GM23338 (cell line): ENCODE measurements at regions not wholly inside any gene's neighbourhood (a gene's known extent, or its start where the extent isn't known, plus 50 kb on each side); places are given as distances from the start of the nearest gene placed in this dataset.

ENCODE experiments used
- ATAC-seq: fragments of 200-7000 bp; cut with Tn5 transposase; 3 replicates; pipeline ENCODE4 v1.9.1; 2020
- DNase-seq: peaks from one replicate; pipeline ENCODE4 v3.0.0-alpha.2; 2015; ENCODE audit warnings: low spot score
- H2AFZ ChIP-seq: fragments of 200-600 bp; sonication (generic); 2 replicates; pipeline ENCODE4 v1.8.0; 2016; ENCODE audit warnings: antibody characterized with exemption, mild to moderate bottlenecking, moderate library complexity
- H3F3A ChIP-seq: fragments of 200-600 bp; sonication (generic); replicated peaks from 2 replicates; pipeline ENCODE4 v1.8.0; 2017; ENCODE audit warnings: antibody characterized with exemption, mixed run types, low read depth
- H3K27ac ChIP-seq: fragments of 200-600 bp; sonication (generic); 2 replicates; pipeline ENCODE4 v1.6.1; 2016; ENCODE audit warnings: low read depth
- H3K27me3 ChIP-seq: fragments of 200-600 bp; sonication (generic); 2 replicates; pipeline ENCODE4 v1.8.0; 2016; ENCODE audit warnings: mild to moderate bottlenecking, mixed run types, moderate library complexity; ENCODE audit not compliant: insufficient read depth
- H3K36me3 ChIP-seq: fragments of 200-600 bp; sonication (generic); 2 replicates; pipeline ENCODE4 v1.8.0; 2016; ENCODE audit warnings: mild to moderate bottlenecking; ENCODE audit not compliant: insufficient read depth
- H3K4me1 ChIP-seq: fragments of 200-600 bp; sonication (generic); 2 replicates; pipeline ENCODE4 v1.8.0; 2016; ENCODE audit warnings: mild to moderate bottlenecking, moderate library complexity; ENCODE audit not compliant: insufficient read depth
- H3K4me2 ChIP-seq: fragments of 200-600 bp; sonication (generic); 2 replicates; pipeline ENCODE4 v1.7.1; 2017; ENCODE audit warnings: mixed run types
- H3K4me3 ChIP-seq: fragments of 200-600 bp; sonication (generic); 2 replicates; pipeline ENCODE4 v1.6.1; 2016; ENCODE audit warnings: mixed run types
- H3K79me2 ChIP-seq: fragments of 200-600 bp; sonication (generic); replicated peaks from 2 replicates; pipeline ENCODE4 v1.8.0; 2017; ENCODE audit warnings: mild to moderate bottlenecking; ENCODE audit not compliant: insufficient read depth
- H3K9me2 ChIP-seq: fragments of 200-600 bp; sonication (generic); 2 replicates; pipeline ENCODE4 v1.8.0; 2017; ENCODE audit not compliant: insufficient read depth
- H4K20me1 ChIP-seq: fragments of 200-600 bp; sonication (generic); replicated peaks from 2 replicates; pipeline ENCODE4 v1.8.0; 2017; ENCODE audit warnings: mild to moderate bottlenecking; ENCODE audit not compliant: insufficient read depth
- H3K27ac Mint-ChIP-seq: 2 replicates; pipeline ENCODE4 v1.8.0; 2020; ENCODE audit warnings: inconsistent platforms, mild to moderate bottlenecking, moderate library complexity, mixed read lengths
- H3K27me3 Mint-ChIP-seq: 3 replicates; pipeline ENCODE4 v1.8.0; 2022; ENCODE audit warnings: low read depth, mild to moderate bottlenecking, moderate library complexity, mixed read lengths, inconsistent platforms; ENCODE audit not compliant: insufficient read depth, poor library complexity
- H3K36me3 Mint-ChIP-seq: 3 replicates; pipeline ENCODE4 v1.8.0; 2021; ENCODE audit warnings: low read depth, mild to moderate bottlenecking, inconsistent platforms, moderate library complexity, mixed read lengths
- H3K4me1 Mint-ChIP-seq: 3 replicates; pipeline ENCODE4 v1.8.0; 2020; ENCODE audit warnings: mild to moderate bottlenecking, inconsistent platforms, mixed read lengths
- H3K4me3 Mint-ChIP-seq: 3 replicates; pipeline ENCODE4 v1.8.0; 2021; ENCODE audit warnings: moderate library complexity, mild to moderate bottlenecking, inconsistent platforms, mixed read lengths
- H3K9me3 Mint-ChIP-seq: 3 replicates; pipeline ENCODE4 v1.8.0; 2020; ENCODE audit warnings: moderate library complexity, mild to moderate bottlenecking, inconsistent platforms, mixed read lengths
- CREB1 ChIP-seq: fragments of 250-450 bp; sonication (Bioruptor Pico); IDR thresholded peaks from 2 replicates; pipeline ENCODE4 v1.5.0; 2020; ENCODE audit warnings: low read depth, mild to moderate bottlenecking, moderate library complexity
- CTCF ChIP-seq, 2 experiments: fragments of 200-600 bp in 1 of 2; sonication (generic) in 1 of 2; conservative IDR thresholded peaks; 2 replicates each; pipeline versions ENCODE4 v1.5.1 to v1.6.1; 2016 to 2017; ENCODE audit warnings: antibody characterized with exemption in 2 of 2, low read depth in 2 of 2, mild to moderate bottlenecking in 2 of 2, moderate library complexity in 1 of 2
- JUNB ChIP-seq: IDR thresholded peaks from one replicate; pipeline ENCODE4 v1.6.1; 2016; ENCODE audit warnings: antibody characterized with exemption; ENCODE audit not compliant: unreplicated experiment
- POLR2AphosphoS5 ChIP-seq: IDR thresholded peaks from 2 replicates; pipeline ENCODE4 v1.6.1; 2016; ENCODE audit warnings: antibody characterized with exemption, low read depth
- REST ChIP-seq: IDR thresholded peaks from one replicate; pipeline ENCODE4 v1.6.1; 2018; ENCODE audit warnings: antibody characterized with exemption; ENCODE audit not compliant: unreplicated experiment
- STAT1 ChIP-seq: IDR thresholded peaks from one replicate; pipeline ENCODE4 v1.6.1; 2016; ENCODE audit warnings: antibody characterized with exemption; ENCODE audit not compliant: unreplicated experiment
- ZNF114 ChIP-seq: fragments of 250-450 bp; sonication (Bioruptor Pico); IDR thresholded peaks from 2 replicates; pipeline ENCODE4 v1.5.0; 2020; ENCODE audit warnings: mild to moderate bottlenecking, moderate library complexity
- ZNF331 ChIP-seq: fragments of 250-450 bp; sonication (Bioruptor Pico); IDR thresholded peaks from 2 replicates; pipeline ENCODE4 v1.5.0; 2020; ENCODE audit warnings: low read depth, mild to moderate bottlenecking, moderate library complexity
- ZNF462 ChIP-seq: fragments of 250-450 bp; sonication (Bioruptor Pico); IDR thresholded peaks from 2 replicates; pipeline ENCODE4 v1.5.0; 2020; ENCODE audit warnings: mild to moderate bottlenecking, moderate library complexity

- no peaks in the 10 kb centered on the region; the same call in 2 of the 3 replicates for H3K36me3 Mint-ChIP-seq
- H3K79me2 ChIP-seq: no peaks in the 10 kb centered on the region
- H2AFZ ChIP-seq: no peak overlapping the region
- TF ChIP-seq REST: no peak
- TF ChIP-seq POLR2AphosphoS5: no peak
- TF ChIP-seq ZNF331 (CRISPR knock-in tag): no peak
- no peak for TF ChIP-seq ZNF114 (CRISPR knock-in tag)
- no peak for TF ChIP-seq STAT1
- no peak for TF ChIP-seq JUNB
- no peak for TF ChIP-seq ZNF462 (CRISPR knock-in tag)
- no peak for TF ChIP-seq CTCF (conservative IDR thresholded peaks at IDR 0.05; ENCODE audit: low read depth in 2 of 2)
- no peak for TF ChIP-seq CREB1 (CRISPR knock-in tag)
- H3K4me3 ChIP-seq: no peak overlapping the region
- no peaks in the 10 kb centered on the region for H3K4me1 Mint-ChIP-seq
- H3K27ac Mint-ChIP-seq: no peak overlapping the region
- no peak overlapping the region for H3K27ac ChIP-seq
- no peaks in the 10 kb centered on the region for H3K9me2 ChIP-seq
- no peak for ATAC-seq
- no peaks in the 10 kb centered on the region for H4K20me1 ChIP-seq
- no peaks in the 10 kb centered on the region for H3K4me1 ChIP-seq
- no peak for DNase-seq
- no peaks in the 10 kb centered on the region for H3F3A ChIP-seq
- no peak overlapping the region for H3K4me2 ChIP-seq
- H3K9me3 Mint-ChIP-seq: peaks cover 9% of the 10 kb centered on the region; the same call in 2 of the 3 replicates
- H3K36me3 ChIP-seq: no peaks in the 10 kb centered on the region
- no peaks in the 10 kb centered on the region for H3K27me3 ChIP-seq
- no peak overlapping the region for H3K4me3 Mint-ChIP-seq
- H3K27me3 Mint-ChIP-seq: no peaks in the 10 kb centered on the region
These were observed 485.4 kb upstream of the CLINT1 start for GRCh38 chr5:158344376-158344775.
